GM19328 (cell line): ENCODE measurements at regions not wholly inside any gene's neighbourhood (a gene's known extent, or its start where the extent isn't known, plus 50 kb on each side); places are given as distances from the start of the nearest gene placed in this dataset.

ENCODE experiments used
- ATAC-seq: cut with Tn5 transposase; IDR thresholded peaks from one replicate; pipeline ENCODE4 v1.9.1; 2021; ENCODE audit warnings: mild to moderate bottlenecking, moderate library complexity; ENCODE audit not compliant: unreplicated experiment

- no peak for ATAC-seq
Observed at GRCh38 chr12:98372340-98373024, 142.9 kb upstream of the TMPO start.

GRCh38 chr12:98373025-98373554, 142.3 kb upstream of the TMPO start:
- ATAC-seq: peak; percentile 53

- ATAC-seq: no peak
Observed at GRCh38 chr12:98374007-98374406, 141.4 kb upstream of the TMPO start.

GRCh38 chr12:98379106-98379505, 136.3 kb upstream of the TMPO start:
- ATAC-seq: no peak

GRCh38 chr12:98385641-98386040, 129.7 kb upstream of the TMPO start:
- ATAC-seq: no peak

- ATAC-seq: no peak
Observed at GRCh38 chr12:98387444-98387843, 127.9 kb upstream of the TMPO start.

- no peak for ATAC-seq
Observed at GRCh38 chr12:98388126-98388525, 127.3 kb upstream of the TMPO start.

- no peak for ATAC-seq
Observed at GRCh38 chr12:98389593-98389992, 125.8 kb upstream of the TMPO start.

GRCh38 chr12:98397323-98398105, 117.9 kb upstream of the TMPO start:
- ATAC-seq: peak; percentile 87

GRCh38 chr12:98399532-98399931, 115.9 kb upstream of the TMPO start:
- peak; percentile 40 for ATAC-seq

GRCh38 chr12:98401427-98401826, 114.0 kb upstream of the TMPO start:
- no peak for ATAC-seq

GRCh38 chr12:98402091-98402490, 113.3 kb upstream of the TMPO start:
- no peak for ATAC-seq

- no peak for ATAC-seq
Observed at GRCh38 chr12:98402671-98403070, 112.7 kb upstream of the TMPO start.

- no peak for ATAC-seq
Observed at GRCh38 chr12:98403385-98403784, 112.0 kb upstream of the TMPO start.

GRCh38 chr12:98403936-98404335, 111.5 kb upstream of the TMPO start:
- no peak for ATAC-seq

- no peak for ATAC-seq
Observed at GRCh38 chr12:98405805-98406366, 109.5 kb upstream of the TMPO start.

- ATAC-seq: no peak
Observed at GRCh38 chr12:98406378-98406777, 109.0 kb upstream of the TMPO start.

- ATAC-seq: no peak
Observed at GRCh38 chr12:98408681-98409080, 106.7 kb upstream of the TMPO start.

- no peak for ATAC-seq
Observed at GRCh38 chr12:98409548-98409947, 105.8 kb upstream of the TMPO start.

- ATAC-seq: no peak
Observed at GRCh38 chr12:98410356-98410755, 105.0 kb upstream of the TMPO start.

- ATAC-seq: no peak
Observed at GRCh38 chr12:98416845-98417244, 98.5 kb upstream of the TMPO start.

- no peak for ATAC-seq
Observed at GRCh38 chr12:98417266-98417665, 98.1 kb upstream of the TMPO start.
